B cell (primary cell): ENCODE measurements at regions not wholly inside any gene's neighbourhood (a gene's known extent, or its start where the extent isn't known, plus 50 kb on each side); places are given as distances from the start of the nearest gene placed in this dataset.

ENCODE experiments used
- EZH2 ChIP-seq: IDR thresholded peaks from 2 replicates; pipeline ENCODE4 v1.6.1; 2012; ENCODE audit warnings: borderline replicate concordance, low read depth, mild to moderate bottlenecking, moderate library complexity, low read length; ENCODE audit not compliant: insufficient read depth, poor library complexity, severe bottlenecking
- TF ChIP-seq, protein P1 (sequence below): fragments of 200-600 bp; IDR thresholded peaks from one replicate; pipeline ENCODE4 v1.8.0; 2022; ENCODE audit warnings: antibody characterized with exemption, mild to moderate bottlenecking

DNA sequence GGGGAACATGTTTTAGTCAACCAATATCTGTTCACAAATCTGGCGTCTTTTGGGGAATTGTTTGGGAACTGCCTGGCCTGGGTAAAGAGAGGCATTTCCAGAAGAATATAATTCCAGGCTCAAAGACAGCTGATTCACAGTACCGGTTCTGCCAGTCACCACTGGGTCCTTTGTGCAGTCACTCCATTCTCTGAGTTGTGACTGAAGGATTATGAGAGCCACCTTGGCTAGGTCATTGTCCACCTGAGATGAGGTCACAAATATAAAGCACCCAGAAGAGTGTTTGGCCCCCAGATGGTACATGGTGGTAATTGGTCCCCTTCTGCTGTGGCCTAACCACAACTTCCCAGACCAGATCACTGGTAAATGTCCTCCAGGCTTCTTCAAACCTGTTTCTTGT lies 121.0 kb upstream of the SPACA1 start:
- TF ChIP-seq EZH2: no peak
- TF ChIP-seq, protein P1, sequence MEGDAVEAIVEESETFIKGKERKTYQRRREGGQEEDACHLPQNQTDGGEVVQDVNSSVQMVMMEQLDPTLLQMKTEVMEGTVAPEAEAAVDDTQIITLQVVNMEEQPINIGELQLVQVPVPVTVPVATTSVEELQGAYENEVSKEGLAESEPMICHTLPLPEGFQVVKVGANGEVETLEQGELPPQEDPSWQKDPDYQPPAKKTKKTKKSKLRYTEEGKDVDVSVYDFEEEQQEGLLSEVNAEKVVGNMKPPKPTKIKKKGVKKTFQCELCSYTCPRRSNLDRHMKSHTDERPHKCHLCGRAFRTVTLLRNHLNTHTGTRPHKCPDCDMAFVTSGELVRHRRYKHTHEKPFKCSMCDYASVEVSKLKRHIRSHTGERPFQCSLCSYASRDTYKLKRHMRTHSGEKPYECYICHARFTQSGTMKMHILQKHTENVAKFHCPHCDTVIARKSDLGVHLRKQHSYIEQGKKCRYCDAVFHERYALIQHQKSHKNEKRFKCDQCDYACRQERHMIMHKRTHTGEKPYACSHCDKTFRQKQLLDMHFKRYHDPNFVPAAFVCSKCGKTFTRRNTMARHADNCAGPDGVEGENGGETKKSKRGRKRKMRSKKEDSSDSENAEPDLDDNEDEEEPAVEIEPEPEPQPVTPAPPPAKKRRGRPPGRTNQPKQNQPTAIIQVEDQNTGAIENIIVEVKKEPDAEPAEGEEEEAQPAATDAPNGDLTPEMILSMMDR: no peak
